HG03159 (cell line): ENCODE measurements at regions not wholly inside any gene's neighbourhood (a gene's known extent, or its start where the extent isn't known, plus 50 kb on each side); places are given as distances from the start of the nearest gene placed in this dataset.
"Not testable (repeated sequence)": the region's sequence is repeated elsewhere in the genome, so short reads cannot be mapped to it uniquely, and the experiment has no call there.

Experiments
- ATAC-seq: cut with Tn5 transposase; IDR thresholded peaks from one replicate; pipeline ENCODE4 v1.9.1; 2021; ENCODE audit warnings: mild to moderate bottlenecking, moderate library complexity; ENCODE audit not compliant: unreplicated experiment

- no peak for ATAC-seq
These were observed 176.4 kb upstream of the RREB1 start for GRCh38 chr6:6931071-6932025.

GRCh38 chr6:6932341-6932740, 175.4 kb upstream of the RREB1 start:
- ATAC-seq: no peak

- no peak for ATAC-seq
These were observed 174.8 kb upstream of the RREB1 start for GRCh38 chr6:6932968-6933367.

- no peak for ATAC-seq
These were observed 167.4 kb upstream of the RREB1 start for GRCh38 chr6:6940031-6941025.

- ATAC-seq: no peak
These were observed 166.6 kb upstream of the RREB1 start for GRCh38 chr6:6941201-6941600.

- ATAC-seq: no peak
These were observed 165.7 kb upstream of the RREB1 start for GRCh38 chr6:6942091-6942490.

- peak; percentile 49 for ATAC-seq
These were observed 164.9 kb upstream of the RREB1 start for GRCh38 chr6:6942831-6943230.

GRCh38 chr6:6943421-6943820, 164.3 kb upstream of the RREB1 start:
- ATAC-seq: no peak

- ATAC-seq: no peak
These were observed 161.3 kb upstream of the RREB1 start for GRCh38 chr6:6946206-6947155.

- no peak for ATAC-seq
These were observed 157.2 kb upstream of the RREB1 start for GRCh38 chr6:6950373-6951145.

- ATAC-seq: no peak
These were observed 156.4 kb upstream of the RREB1 start for GRCh38 chr6:6951355-6951754.

GRCh38 chr6:6952484-6952883, 155.3 kb upstream of the RREB1 start:
- no peak for ATAC-seq

GRCh38 chr6:6952927-6953326, 154.8 kb upstream of the RREB1 start:
- ATAC-seq: not testable (repeated sequence)

- no peak for ATAC-seq
These were observed 147.1 kb upstream of the RREB1 start for GRCh38 chr6:6960571-6961251.

GRCh38 chr6:6962086-6962485, 145.7 kb upstream of the RREB1 start:
- no peak for ATAC-seq

- ATAC-seq: no peak
These were observed 145.1 kb upstream of the RREB1 start for GRCh38 chr6:6962699-6963098.

GRCh38 chr6:6963390-6963789, 144.4 kb upstream of the RREB1 start:
- ATAC-seq: not testable (repeated sequence)

GRCh38 chr6:6964675-6965074, 143.1 kb upstream of the RREB1 start:
- ATAC-seq: no peak

GRCh38 chr6:6966127-6966526, 141.6 kb upstream of the RREB1 start:
- no peak for ATAC-seq
